SK-N-SH treated with all-trans-retinoic acid at 6 μM for 48 hours (cell line): ENCODE measurements at regions not wholly inside any gene's neighbourhood (a gene's known extent, or its start where the extent isn't known, plus 50 kb on each side); places are given as distances from the start of the nearest gene placed in this dataset.

Experiments
- ATAC-seq: fragments of 200-7000 bp; cut with Tn5 transposase; 3 replicates; pipeline ENCODE4 v1.9.1; 2020; ENCODE audit warnings: mild to moderate bottlenecking, moderate library complexity
- CREB5 ChIP-seq: fragments of 250-450 bp; sonication (Bioruptor Pico); IDR thresholded peaks from 2 replicates; pipeline ENCODE4 v1.5.1; 2020; ENCODE audit warnings: low read depth, mild to moderate bottlenecking, moderate library complexity
- CSDC2 ChIP-seq: fragments of 250-450 bp; sonication (Bioruptor Pico); IDR thresholded peaks from 2 replicates; pipeline ENCODE4 v1.5.0; 2020; ENCODE audit warnings: mild to moderate bottlenecking, moderate library complexity
- CSRNP3 ChIP-seq: fragments of 250-450 bp; sonication (Bioruptor Pico); IDR thresholded peaks from 2 replicates; pipeline ENCODE4 v1.5.1; 2021; ENCODE audit warnings: mild to moderate bottlenecking, moderate library complexity
- GLIS3 ChIP-seq: fragments of 250-450 bp; sonication (Bioruptor Pico); IDR thresholded peaks from 2 replicates; pipeline ENCODE4 v1.5.0; 2020; ENCODE audit warnings: mild to moderate bottlenecking, moderate library complexity
- ISL1 ChIP-seq: fragments of 250-450 bp; sonication (Bioruptor Pico); IDR thresholded peaks from 2 replicates; pipeline ENCODE4 v2.1.2; 2022; ENCODE audit warnings: mild to moderate bottlenecking, moderate library complexity
- OSR1 ChIP-seq: fragments of 250-450 bp; sonication (Bioruptor Pico); IDR thresholded peaks from 2 replicates; pipeline ENCODE4 v1.8.0; 2022; ENCODE audit warnings: moderate library complexity, mild to moderate bottlenecking, inconsistent platforms
- PATZ1 ChIP-seq: fragments of 250-450 bp; sonication (Bioruptor Pico); IDR thresholded peaks from 2 replicates; pipeline ENCODE4 v1.8.0; 2020; ENCODE audit warnings: mild to moderate bottlenecking, moderate library complexity, borderline replicate concordance
- POU6F1 ChIP-seq: fragments of 250-450 bp; sonication (Bioruptor Pico); IDR thresholded peaks from 2 replicates; pipeline ENCODE4 v1.8.0; 2021; ENCODE audit warnings: low read depth, mild to moderate bottlenecking, moderate library complexity, borderline replicate concordance
- PPARA ChIP-seq: fragments of 250-450 bp; sonication (Bioruptor Pico); IDR thresholded peaks from 2 replicates; pipeline ENCODE4 v1.5.0; 2020; ENCODE audit warnings: mild to moderate bottlenecking, borderline replicate concordance
- RARB ChIP-seq: fragments of 250-450 bp; sonication (Bioruptor Pico); IDR thresholded peaks from 2 replicates; pipeline ENCODE4 v1.8.0; 2021; ENCODE audit warnings: mild to moderate bottlenecking, moderate library complexity
- TCF4 ChIP-seq: fragments of 250-450 bp; sonication (Bioruptor Pico); IDR thresholded peaks from 2 replicates; pipeline ENCODE4 v1.8.0; 2021; ENCODE audit warnings: mild to moderate bottlenecking, moderate library complexity, borderline replicate concordance
- TOX ChIP-seq: fragments of 250-450 bp; sonication (Bioruptor Pico); IDR thresholded peaks from 2 replicates; pipeline ENCODE4 v1.8.0; 2021; ENCODE audit warnings: mild to moderate bottlenecking, moderate library complexity, borderline replicate concordance
- TSHZ2 ChIP-seq: fragments of 250-450 bp; sonication (Bioruptor Pico); IDR thresholded peaks from 2 replicates; pipeline ENCODE4 v1.5.0; 2020; ENCODE audit warnings: mild to moderate bottlenecking, moderate library complexity
- ZC3H10 ChIP-seq: fragments of 250-450 bp; sonication (Bioruptor Pico); IDR thresholded peaks from 2 replicates; pipeline ENCODE4 v1.5.1; 2021; ENCODE audit warnings: mild to moderate bottlenecking, moderate library complexity
- ZFP3 ChIP-seq: fragments of 250-450 bp; sonication (Bioruptor Pico); IDR thresholded peaks from 2 replicates; pipeline ENCODE4 v1.5.0; 2020; ENCODE audit warnings: mild to moderate bottlenecking, moderate library complexity
- ZFP30 ChIP-seq: fragments of 450-650 bp; formaldehyde crosslinking; IDR thresholded peaks from 2 replicates; pipeline ENCODE4 v1.5.0; 2022; ENCODE audit warnings: mild to moderate bottlenecking, moderate library complexity
- ZNF565 ChIP-seq: fragments of 450-650 bp; formaldehyde crosslinking; conservative IDR thresholded peaks from 2 replicates; pipeline ENCODE4 v1.5.0; 2020; ENCODE audit warnings: low read depth, mild to moderate bottlenecking, moderate library complexity
- ZNF70 ChIP-seq: fragments of 450-650 bp; formaldehyde crosslinking; IDR thresholded peaks from 2 replicates; pipeline ENCODE4 v1.5.0; 2020; ENCODE audit warnings: mild to moderate bottlenecking, moderate library complexity
- ZNF8 ChIP-seq: fragments of 450-650 bp; formaldehyde crosslinking; IDR thresholded peaks from 2 replicates; pipeline ENCODE4 v1.5.0; 2020; ENCODE audit warnings: mild to moderate bottlenecking, moderate library complexity

- no peak for ATAC-seq
- TF ChIP-seq GLIS3 (no peak), ZNF70 (no peak), ZFP30 (CRISPR knock-in tag) (no peak)
- TF ChIP-seq, all 23 proteins: peak for 0
Observed at GRCh38 chr3:59246719-59247401, 197.0 kb upstream of the CFAP20DC start.

GRCh38 chr3:59245859-59246501 lies 196.2 kb upstream of the CFAP20DC start:
- TF ChIP-seq POU6F1 (CRISPR knock-in tag) (peak; percentile 77; the same call in 1 of the 2 replicates), ZNF565 (CRISPR knock-in tag) (no peak), RARB (CRISPR knock-in tag) (peak; percentile 82), TCF4 (CRISPR knock-in tag) (no peak), PPARA (no peak), GLIS3 (peak; percentile 89), CSRNP3 (0 out of 2 replicates have a peak, but pooled peaks have one; percentile 49), ZNF70 (no peak), CREB5 (peak; percentile 81; the same call in 1 of the 2 replicates), ZNF8 (CRISPR knock-in tag) (0 out of 2 replicates have a peak, but pooled peaks have one; percentile 22), TOX (CRISPR knock-in tag) (peak; percentile 94), CSDC2 (no peak), PATZ1 (peak; percentile 79; the same call in 1 of the 2 replicates), ZC3H10 (peak; percentile 94), TSHZ2 (CRISPR knock-in tag) (peak; percentile 71; the same call in 1 of the 2 replicates), ZFP3 (CRISPR knock-in tag) (no peak), OSR1 (CRISPR knock-in tag) (no peak), ISL1 (peak; percentile 94)
- ATAC-seq: peak; percentile 74

GRCh38 chr3:59245300-59245858 lies 195.6 kb upstream of the CFAP20DC start:
- TF ChIP-seq CREB5: no peak; the same call in 1 of the 2 replicates
- TF ChIP-seq ZFP3 (CRISPR knock-in tag): 0 out of 2 replicates have a peak, but pooled peaks have one; percentile 43
- peak; percentile 76 for ATAC-seq
